Pancreas (tissue), 10 donors: ENCODE measurements at regions not wholly inside any gene's neighbourhood (a gene's known extent, or its start where the extent isn't known, plus 50 kb on each side); places are given as distances from the start of the nearest gene placed in this dataset.

Experiments
- ATAC-seq, 4 donors: fragments of 200-7000 bp; cut with Tn5 transposase; one replicate each; pipeline versions ENCODE4 v1.8.0 to v1.9.1; 2020; ENCODE audit warnings: mild to moderate bottlenecking in 4 of 4, moderate library complexity in 4 of 4
- DNase-seq, 6 donors: peaks; one replicate each; pipeline ENCODE4 v3.0.0-alpha.2; 2020
- FAIRE-seq: peaks from 2 replicates; lab custom pipeline; 2012; peaks lifted over from hg19 to GRCh38; lab: Jason Lieb, UNC
- H3K27ac ChIP-seq, 4 donors: fragments of 200-600 bp; sonication (generic); 1 replicate in 3 of 4; 2 replicates in 1 of 4; pipeline versions ENCODE4 v1.5.0 to v1.8.0; 2020
- H3K27me3 ChIP-seq, 4 donors: fragments of 200-600 bp; one replicate each; pipeline ENCODE4 v1.8.0; 2021
- H3K36me3 ChIP-seq, 3 donors: fragments of 200-600 bp; sonication (generic) in 1 of 3; one replicate each; pipeline versions ENCODE4 v1.5.0 to v1.8.0; 2020 to 2021
- H3K4me1 ChIP-seq, 3 donors: fragments of 200-600 bp; one replicate each; pipeline ENCODE4 v1.8.0; 2021
- H3K4me3 ChIP-seq, 4 donors: fragments of 200-600 bp; sonication (generic) in 2 of 4; one replicate each; pipeline versions ENCODE4 v1.5.0 to v1.8.0; 2020 to 2021
- H3K9me3 ChIP-seq, 4 donors: fragments of 200-600 bp; one replicate each; pipeline ENCODE4 v1.8.0; 2021
- CTCF ChIP-seq, 4 donors: fragments of 200-600 bp; sonication (generic) in 3 of 4; IDR thresholded peaks; one replicate each; pipeline versions ENCODE4 v1.5.0 to v1.8.0; 2021; ENCODE audit warnings: antibody characterized with exemption in 4 of 4
- WGBS, 2 donors: extraction: QIAGEN DNeasy Blood & Tissue Kit; methylation state at CpG; one replicate each; pipeline ENCODE4 v1.1.7; 2013; 5-methylcytosine and 5-hydroxymethylcytosine counted together
- intact Hi-C, 3 donors: fragments of 100-400 bp; cut with DNase I; formaldehyde crosslinking; loops; one replicate each; pipeline versions ENCODE4 v1.11.1 to v1.14.2; 2022
- donor health status: healthy with polysubstance abuse.
- donor health status: DM: no; HTN: no; CAD: no; lungs with moderate emphysema.
- donor health status: DM: no; HTN: no; CAD: no.
- donor health status: control.
- donor health status: control.
- donor health status: Bipolar disorder and iron deficiency.
- donor health status: DM: yes; HTN: yes; CAD: no.
- donor health status: DM: no; HTN: no; CAD: no.
- donor health status: DM: no; HTN: no; CAD: no.
- donor health status: DM: yes; HTN: yes; CAD: no.

GRCh38 chr13:73832825-73833224 is 301.4 kb downstream of the KLF12 start:
- WGBS, 2 donors: 52 to 77% methylated on average over 3 of the region's 3 CpGs

DNA sequence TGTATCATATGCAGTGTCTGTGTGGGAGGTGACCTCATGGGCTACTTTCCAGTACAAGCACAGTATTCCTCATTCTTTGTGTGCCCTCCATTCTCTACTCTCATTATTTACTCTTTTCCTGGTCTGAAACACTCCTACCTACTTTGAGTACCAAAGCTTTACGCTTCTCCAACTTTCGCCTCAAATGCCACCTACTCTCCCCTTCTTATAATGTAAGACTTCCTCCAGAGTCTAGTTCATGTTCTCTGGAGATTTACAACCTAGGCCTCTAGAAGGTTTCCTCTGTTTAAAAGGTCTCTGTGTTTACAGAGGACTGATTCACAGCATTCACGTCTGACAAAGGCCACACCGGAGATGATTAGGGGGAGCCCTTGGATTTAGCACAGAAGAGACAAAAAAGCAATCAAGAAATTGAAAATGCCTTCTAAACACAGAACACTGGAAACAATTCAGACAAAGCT is 302.0 kb downstream of the KLF12 start:
- no peak for DNase-seq
- no peaks in the 10 kb centered on the region for H3K27me3 ChIP-seq
- FAIRE-seq: no peak
- no peaks in the 10 kb centered on the region for H3K4me1 ChIP-seq
- no peak for ATAC-seq
- WGBS, 2 donors: 66 to 85% methylated on average over 4 of the region's 4 CpGs
- TF ChIP-seq CTCF (IDR thresholded peaks at IDR 0.05): no peak
- no peaks in the 10 kb centered on the region for H3K36me3 ChIP-seq
- H3K27ac ChIP-seq: no peak overlapping the region
- intact Hi-C loops: loop anchor here in 1 of 3 donors (10.0 kb wide), 1 partner anchor 453 kb away; no protein-coding TSS in a partner anchor
- no peaks in the 10 kb centered on the region for H3K9me3 ChIP-seq
- no peak overlapping the region for H3K4me3 ChIP-seq

More at GRCh38 chr13:73832825-73833224, 301.4 kb downstream of the KLF12 start:
- no peaks in the 10 kb centered on the region for H3K4me1 ChIP-seq
- no peak overlapping the region for H3K4me3 ChIP-seq
- no peak overlapping the region for H3K27ac ChIP-seq
- no peaks in the 10 kb centered on the region for H3K27me3 ChIP-seq
- no peak for FAIRE-seq
- no peaks in the 10 kb centered on the region for H3K36me3 ChIP-seq
- no peaks in the 10 kb centered on the region for H3K9me3 ChIP-seq
- ATAC-seq: no peak
- no peak for DNase-seq
- TF ChIP-seq CTCF (IDR thresholded peaks at IDR 0.05): no peak
- intact Hi-C loops: loop anchor here in 1 of 3 donors (10.0 kb wide), 1 partner anchor 452 kb away; no protein-coding TSS in a partner anchor

- no peak for DNase-seq
- Histone ChIP-seq H3K27me3 (no peaks in the 10 kb centered on the region), H3K4me1 (no peaks in the 10 kb centered on the region), H3K36me3 (no peaks in the 10 kb centered on the region), H3K4me3 (no peak overlapping the region), H3K9me3 (no peaks in the 10 kb centered on the region), H3K27ac (no peak overlapping the region)
- ATAC-seq: no peak
- no peak for TF ChIP-seq CTCF (IDR thresholded peaks at IDR 0.05)
- no peak for FAIRE-seq
- WGBS, 2 donors: 75 to 89% methylated on average over 1 of the region's 1 CpG
- intact Hi-C loops: no loop called here
Observed at GRCh38 chr13:73829416-73829815, 304.8 kb downstream of the KLF12 start.

DNA sequence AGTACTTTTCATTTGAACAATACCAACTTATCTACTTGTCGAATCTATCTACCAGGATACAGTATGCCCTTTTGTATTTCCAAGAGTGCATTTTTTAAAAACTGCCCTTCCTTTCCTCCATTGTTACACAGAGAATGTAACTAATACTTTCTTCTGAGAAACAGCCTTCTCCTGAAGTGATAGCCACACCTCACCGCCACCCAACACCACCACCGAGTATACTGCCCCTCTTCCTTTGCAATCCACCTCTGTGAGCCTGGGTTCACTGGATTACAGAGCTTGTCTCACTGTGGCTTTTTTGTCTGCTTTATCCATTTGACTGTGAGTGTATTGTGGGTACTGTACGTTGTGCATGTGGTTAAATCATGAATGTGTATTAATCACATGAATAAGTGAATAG is 305.4 kb downstream of the KLF12 start:
- DNase-seq (no peak), ATAC-seq (no peak), FAIRE-seq (no peak)
- H3K27me3 ChIP-seq: no peaks in the 10 kb centered on the region
- no peaks in the 10 kb centered on the region for H3K4me1 ChIP-seq
- intact Hi-C loops: no loop called here
- WGBS, 2 donors: 65 to 83% methylated on average over 4 of the region's 4 CpGs
- H3K27ac ChIP-seq: no peak overlapping the region
- no peak for TF ChIP-seq CTCF (IDR thresholded peaks at IDR 0.05)
- H3K9me3 ChIP-seq: no peaks in the 10 kb centered on the region
- no peak overlapping the region for H3K4me3 ChIP-seq
- H3K36me3 ChIP-seq: no peaks in the 10 kb centered on the region

DNA sequence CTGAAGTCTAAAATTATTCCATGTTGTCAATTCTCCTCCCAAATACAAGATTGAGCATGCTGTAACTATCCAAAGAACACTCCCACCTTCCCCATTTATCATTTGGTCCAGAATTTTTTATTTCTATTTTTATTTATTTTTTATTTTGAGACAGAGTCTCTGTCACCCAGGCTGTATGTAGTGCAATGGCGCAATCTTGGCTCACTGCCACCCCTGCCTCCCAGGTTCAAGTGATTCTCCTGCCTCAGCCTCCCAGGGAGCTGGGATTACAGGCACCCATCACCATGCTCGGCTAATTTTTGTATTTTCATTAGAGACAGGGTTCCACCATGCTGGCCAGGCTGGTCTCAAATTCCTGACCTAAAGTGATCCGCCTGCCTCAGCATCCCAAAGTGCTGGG is 306.8 kb downstream of the KLF12 start:
- peak in 1 of 6 donors; percentile 23 for DNase-seq
- FAIRE-seq: no peak
- H3K4me1 ChIP-seq: no peaks in the 10 kb centered on the region
- no peak for ATAC-seq
- no peak for TF ChIP-seq CTCF (IDR thresholded peaks at IDR 0.05)
- no peak overlapping the region for H3K4me3 ChIP-seq
- no peak overlapping the region for H3K27ac ChIP-seq
- H3K9me3 ChIP-seq: no peaks in the 10 kb centered on the region
- 70 to 76% methylated on average over 3 of the region's 3 CpGs for WGBS, 2 donors
- intact Hi-C loops: no loop called here
- H3K27me3 ChIP-seq: no peaks in the 10 kb centered on the region
- H3K36me3 ChIP-seq: no peaks in the 10 kb centered on the region
